ENCODE measurements at regions not wholly inside any gene's neighbourhood (a gene's known extent, or its start where the extent isn't known, plus 50 kb on each side); places are given as distances from the start of the nearest gene placed in this dataset.

GRCh38 chr6:47114460-47114859 lies 72.3 kb upstream of the ADGRF1 start:
- DNase-seq = no peak

GRCh38 chr6:47112317-47112716 lies 70.2 kb upstream of the ADGRF1 start:
- DNase-seq = no peak

- no peak for DNase-seq
Observed at GRCh38 chr6:47111685-47112084, 69.6 kb upstream of the ADGRF1 start.

GRCh38 chr6:47109281-47109680 lies 67.1 kb upstream of the ADGRF1 start:
- DNase-seq = no peak

DNA sequence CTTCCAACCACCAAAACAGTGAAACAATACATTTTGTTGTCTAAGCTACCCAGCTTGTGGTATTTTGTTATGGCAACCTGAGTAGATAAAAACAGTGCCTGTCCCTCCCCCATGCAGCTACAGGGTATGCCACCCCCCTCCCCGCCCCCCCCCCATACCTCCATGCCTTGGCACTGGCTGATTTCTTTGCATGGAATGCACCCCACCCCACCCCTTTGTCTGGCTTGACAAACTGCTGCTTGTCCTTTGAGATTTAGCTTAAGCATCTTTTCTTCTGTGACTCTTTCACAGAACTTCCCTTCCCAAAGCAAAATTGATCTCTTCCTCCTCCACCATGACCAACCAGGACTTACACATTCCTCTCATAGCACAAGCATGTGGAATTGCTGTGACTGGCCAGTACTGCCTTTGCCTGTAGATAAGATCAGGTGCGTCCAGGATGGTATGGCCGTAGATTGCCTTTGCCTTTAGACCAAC lies 64.6 kb upstream of the ADGRF1 start:
- no peak for DNase-seq

- DNase-seq = no peak
Observed at GRCh38 chr6:47106216-47106615, 64.1 kb upstream of the ADGRF1 start.

GRCh38 chr6:47105469-47106178 lies 63.5 kb upstream of the ADGRF1 start:
- no peak for DNase-seq

- no peak for DNase-seq
Observed at GRCh38 chr6:47103931-47104330, 61.8 kb upstream of the ADGRF1 start.

GRCh38 chr6:47102331-47102730 lies 60.2 kb upstream of the ADGRF1 start:
- no peak for DNase-seq

GRCh38 chr6:47098570-47098993 lies 56.5 kb upstream of the ADGRF1 start:
- DNase-seq = no peak

DNA sequence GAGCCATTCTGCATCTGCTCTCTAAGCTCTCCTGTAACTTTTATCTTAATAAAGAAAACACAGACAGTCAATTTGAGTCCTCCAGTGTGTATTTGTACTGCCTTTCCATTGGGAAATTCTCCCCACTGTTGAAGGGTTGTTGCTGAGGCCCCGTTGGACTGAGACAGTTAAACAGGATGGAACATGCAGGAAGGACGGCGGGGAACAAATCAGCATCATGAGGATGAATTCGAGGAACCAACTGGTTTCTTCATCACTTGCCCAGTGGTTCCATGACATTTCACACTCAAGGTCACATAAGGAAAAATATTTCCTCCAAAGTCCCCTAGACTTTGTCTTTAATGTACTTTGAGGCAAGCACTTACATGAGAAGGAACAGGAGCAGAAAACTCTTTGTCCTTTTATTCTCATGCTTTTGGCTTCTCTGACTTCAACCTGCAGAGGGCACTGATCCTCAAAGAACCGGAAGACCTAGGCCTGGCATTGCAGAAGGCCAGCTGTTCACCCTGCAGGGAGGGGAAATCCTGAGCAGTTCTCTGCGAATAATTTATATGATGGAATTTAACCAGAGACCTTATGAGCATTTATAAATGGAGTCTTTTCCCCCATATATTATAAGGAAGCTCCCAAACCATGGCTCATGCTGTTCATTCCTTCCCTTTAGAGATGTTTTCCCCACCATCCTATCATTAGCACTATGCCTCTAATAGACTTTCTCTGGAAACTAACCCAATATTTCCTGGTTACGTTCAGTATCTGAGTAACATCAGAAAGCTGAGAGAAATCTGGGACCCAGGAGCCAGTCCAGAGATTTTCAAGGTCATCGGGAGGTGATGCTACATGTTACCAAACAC lies 55.2 kb upstream of the ADGRF1 start:
- DNase-seq = peak; percentile 72

DNA sequence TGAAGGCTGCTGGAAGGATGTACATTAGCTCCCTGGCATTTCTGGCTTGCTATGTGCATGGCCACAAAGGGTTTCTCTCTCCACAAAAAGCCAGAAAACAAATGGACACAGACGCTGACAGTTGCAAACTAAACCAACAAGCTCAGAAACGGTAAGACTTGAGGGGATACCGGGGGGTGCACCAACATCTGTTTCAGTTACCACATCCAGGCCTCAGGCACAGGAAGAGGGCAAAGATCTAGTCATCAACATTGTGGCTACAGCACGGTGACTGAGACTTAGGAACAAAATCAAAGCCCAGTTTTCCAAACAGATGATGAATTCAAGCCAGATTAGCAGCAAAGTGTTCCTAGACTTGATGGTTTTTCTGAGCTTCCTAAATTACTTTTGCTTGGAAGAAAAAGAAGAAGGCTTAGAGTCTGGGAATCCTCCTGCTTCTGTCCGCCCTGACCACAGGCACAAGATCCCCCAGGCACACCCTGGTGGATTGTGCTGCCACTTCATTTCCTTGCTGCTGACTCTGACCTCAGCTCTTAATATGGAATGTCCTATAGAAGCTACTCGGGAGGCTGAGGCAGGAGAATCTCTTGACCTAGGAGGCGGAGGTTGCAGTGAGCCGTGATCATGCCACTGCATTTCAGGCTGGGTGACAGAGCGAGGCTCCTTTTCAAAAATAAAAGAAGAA lies 54.2 kb upstream of the ADGRF1 start:
- DNase-seq = no peak

DNA sequence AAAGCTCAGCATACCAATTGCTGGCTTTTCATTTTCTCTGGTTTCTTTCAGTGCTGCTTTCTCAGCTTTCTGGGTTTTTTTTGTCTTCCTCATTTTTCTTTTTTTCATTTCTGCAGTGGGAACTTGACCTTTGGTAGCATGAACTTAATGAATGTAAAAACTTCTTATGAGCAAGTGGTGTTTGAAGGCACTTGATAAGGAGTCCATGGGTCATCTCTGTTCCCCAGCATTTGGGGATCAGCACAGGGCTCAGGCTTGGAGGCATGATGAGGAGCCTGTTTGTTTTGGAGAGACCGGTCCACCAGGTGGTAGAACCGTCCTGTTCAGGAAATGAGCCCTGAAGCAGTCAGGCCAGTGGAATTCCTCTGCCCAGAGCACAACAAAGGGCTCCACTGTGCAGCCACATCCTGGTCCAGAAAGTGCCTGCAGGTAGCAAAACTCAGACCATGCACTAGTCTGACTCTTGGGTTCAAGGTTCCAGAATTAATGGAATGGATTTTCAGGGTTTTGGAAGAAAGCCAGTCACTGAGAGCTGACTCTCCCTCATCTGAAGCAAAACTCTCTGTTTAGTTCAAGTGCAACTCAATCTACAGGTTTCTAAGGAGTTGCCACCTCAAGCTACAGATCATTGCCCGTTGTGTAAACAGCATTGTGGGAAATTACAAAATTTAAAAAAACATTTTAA lies 52.3 kb upstream of the ADGRF1 start:
- no peak for DNase-seq

- no peak for DNase-seq
Observed at GRCh38 chr6:47093169-47093568, 51.0 kb upstream of the ADGRF1 start.

DNA sequence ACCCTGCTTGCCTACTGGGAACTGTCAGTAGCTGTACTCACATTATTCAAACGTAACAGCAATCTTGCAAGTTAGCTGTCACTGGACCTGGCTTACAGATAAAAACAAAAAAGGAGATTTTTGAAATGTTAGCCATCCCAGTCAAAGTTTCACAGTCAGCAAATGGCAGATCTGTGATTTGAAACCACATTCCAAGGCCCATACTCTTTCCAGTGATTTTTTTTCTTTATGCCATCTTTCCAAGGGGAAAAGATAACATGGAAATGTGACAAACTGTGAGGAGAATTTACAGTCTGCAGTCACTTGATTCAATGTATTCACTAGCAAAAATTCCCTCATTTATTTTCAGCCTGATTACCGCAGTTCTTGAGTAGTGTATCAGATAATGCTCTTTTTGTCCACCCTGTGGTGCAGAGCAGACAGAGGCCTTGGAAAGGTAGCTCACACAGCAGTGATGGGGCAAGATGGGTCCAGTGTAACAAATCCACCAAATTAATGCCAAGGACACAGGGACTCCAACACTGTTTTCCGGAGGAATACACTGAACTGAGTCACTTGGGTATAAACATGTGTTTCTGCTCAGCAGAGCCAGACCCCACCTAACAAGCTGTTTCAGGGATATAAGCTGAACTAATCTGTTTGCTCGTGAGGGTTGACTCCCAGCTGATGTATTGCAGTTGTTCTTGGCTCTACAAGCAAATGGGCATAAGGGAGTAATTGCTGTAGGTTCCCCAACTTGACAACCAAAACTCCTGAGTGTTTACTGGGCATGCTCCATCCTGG lies 49.9 kb upstream of the ADGRF1 start:
- no peak for DNase-seq
